HG02970 (cell line): ENCODE measurements at regions not wholly inside any gene's neighbourhood (a gene's known extent, or its start where the extent isn't known, plus 50 kb on each side); places are given as distances from the start of the nearest gene placed in this dataset.

Experiments
- ATAC-seq: cut with Tn5 transposase; IDR thresholded peaks from one replicate; pipeline ENCODE4 v1.9.1; 2021; ENCODE audit warnings: mild to moderate bottlenecking, moderate library complexity, moderate number of reproducible peaks; ENCODE audit not compliant: unreplicated experiment, low FRiP score

- no peak for ATAC-seq
Observed at GRCh38 chr2:121078899-121079298, 206.1 kb downstream of the TFCP2L1 start.

- ATAC-seq = no peak
Observed at GRCh38 chr2:121080013-121080772, 204.8 kb downstream of the TFCP2L1 start.

GRCh38 chr2:121081701-121082100, 203.3 kb downstream of the TFCP2L1 start:
- ATAC-seq = no peak

GRCh38 chr2:121082191-121082590, 202.8 kb downstream of the TFCP2L1 start:
- ATAC-seq = no peak

- ATAC-seq = no peak
Observed at GRCh38 chr2:121084130-121084680, 200.8 kb downstream of the TFCP2L1 start.

GRCh38 chr2:121085801-121086200, 199.2 kb downstream of the TFCP2L1 start:
- ATAC-seq = no peak

GRCh38 chr2:121086450-121086849, 198.6 kb downstream of the TFCP2L1 start:
- no peak for ATAC-seq

GRCh38 chr2:121087117-121087516, 197.9 kb downstream of the TFCP2L1 start:
- ATAC-seq = no peak

- ATAC-seq = no peak
Observed at GRCh38 chr2:121088251-121089165, 196.5 kb downstream of the TFCP2L1 start.

GRCh38 chr2:121089166-121089510, 195.9 kb downstream of the TFCP2L1 start:
- no peak for ATAC-seq

- ATAC-seq = no peak
Observed at GRCh38 chr2:121090088-121090715, 194.8 kb downstream of the TFCP2L1 start.

- ATAC-seq = no peak
Observed at GRCh38 chr2:121092095-121092494, 192.9 kb downstream of the TFCP2L1 start.

- no peak for ATAC-seq
Observed at GRCh38 chr2:121093692-121094091, 191.3 kb downstream of the TFCP2L1 start.

GRCh38 chr2:121094101-121094500, 190.9 kb downstream of the TFCP2L1 start:
- ATAC-seq = no peak

- ATAC-seq = no peak
Observed at GRCh38 chr2:121094845-121095244, 190.2 kb downstream of the TFCP2L1 start.

GRCh38 chr2:121095257-121096080, 189.5 kb downstream of the TFCP2L1 start:
- ATAC-seq = no peak

GRCh38 chr2:121096611-121097010, 188.4 kb downstream of the TFCP2L1 start:
- ATAC-seq = no peak

GRCh38 chr2:121098556-121098955, 186.4 kb downstream of the TFCP2L1 start:
- no peak for ATAC-seq

- no peak for ATAC-seq
Observed at GRCh38 chr2:121099329-121100290, 185.4 kb downstream of the TFCP2L1 start.
